Pancreas (tissue), 10 donors: ENCODE measurements at regions not wholly inside any gene's neighbourhood (a gene's known extent, or its start where the extent isn't known, plus 50 kb on each side); places are given as distances from the start of the nearest gene placed in this dataset.

Source experiments
- ATAC-seq, 4 donors: fragments of 200-7000 bp; cut with Tn5 transposase; one replicate each; pipeline versions ENCODE4 v1.8.0 to v1.9.1; 2020; ENCODE audit warnings: mild to moderate bottlenecking in 4 of 4, moderate library complexity in 4 of 4
- DNase-seq, 6 donors: peaks; one replicate each; pipeline ENCODE4 v3.0.0-alpha.2; 2020
- FAIRE-seq: peaks from 2 replicates; lab custom pipeline; 2012; peaks lifted over from hg19 to GRCh38; lab: Jason Lieb, UNC
- H3K27ac ChIP-seq, 4 donors: fragments of 200-600 bp; sonication (generic); 1 replicate in 3 of 4; 2 replicates in 1 of 4; pipeline versions ENCODE4 v1.5.0 to v1.8.0; 2020
- H3K27me3 ChIP-seq, 4 donors: fragments of 200-600 bp; one replicate each; pipeline ENCODE4 v1.8.0; 2021
- H3K36me3 ChIP-seq, 3 donors: fragments of 200-600 bp; sonication (generic) in 1 of 3; one replicate each; pipeline versions ENCODE4 v1.5.0 to v1.8.0; 2020 to 2021
- H3K4me1 ChIP-seq, 3 donors: fragments of 200-600 bp; one replicate each; pipeline ENCODE4 v1.8.0; 2021
- H3K4me3 ChIP-seq, 4 donors: fragments of 200-600 bp; sonication (generic) in 2 of 4; one replicate each; pipeline versions ENCODE4 v1.5.0 to v1.8.0; 2020 to 2021
- H3K9me3 ChIP-seq, 4 donors: fragments of 200-600 bp; one replicate each; pipeline ENCODE4 v1.8.0; 2021
- WGBS, 2 donors: extraction: QIAGEN DNeasy Blood & Tissue Kit; methylation state at CpG; one replicate each; pipeline ENCODE4 v1.1.7; 2013; 5-methylcytosine and 5-hydroxymethylcytosine counted together
- intact Hi-C, 3 donors: fragments of 100-400 bp; cut with DNase I; formaldehyde crosslinking; loops; one replicate each; pipeline versions ENCODE4 v1.11.1 to v1.14.2; 2022
- TF ChIP-seq, protein P1 (sequence below), 4 donors: fragments of 200-600 bp; sonication (generic) in 3 of 4; IDR thresholded peaks; one replicate each; pipeline versions ENCODE4 v1.5.0 to v1.8.0; 2021; ENCODE audit warnings: antibody characterized with exemption in 4 of 4
- donor health status: healthy with polysubstance abuse.
- donor health status: DM: no; HTN: no; CAD: no; lungs with moderate emphysema.
- donor health status: DM: no; HTN: no; CAD: no.
- donor health status: control.
- donor health status: control.
- donor health status: Bipolar disorder and iron deficiency.
- donor health status: DM: yes; HTN: yes; CAD: no.
- donor health status: DM: no; HTN: no; CAD: no.
- donor health status: DM: no; HTN: no; CAD: no.
- donor health status: DM: yes; HTN: yes; CAD: no.

DNA sequence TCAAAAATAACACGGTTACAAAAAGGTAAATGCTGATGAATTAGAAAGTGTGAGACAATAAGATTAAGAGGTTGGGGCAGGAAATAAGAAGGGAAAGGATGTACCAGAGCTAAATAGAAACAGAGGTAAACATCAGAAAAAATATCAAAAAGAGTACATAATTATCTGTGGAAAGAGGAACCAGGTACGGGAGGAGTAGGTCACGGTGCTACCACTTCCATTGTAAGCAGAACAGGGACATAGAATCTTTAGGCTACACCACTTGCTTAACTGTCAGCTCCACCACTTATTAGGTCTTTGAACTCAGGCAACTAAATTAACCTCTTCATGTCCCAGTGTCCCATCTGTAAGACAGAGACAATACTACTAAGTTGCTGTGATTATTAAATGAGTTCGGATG lies 350.3 kb downstream of the LRATD1 start:
- H3K4me1 ChIP-seq, result no peaks in the 10 kb centered on the region
- no peaks in the 10 kb centered on the region for H3K27me3 ChIP-seq
- FAIRE-seq (no peak), ATAC-seq (no peak), DNase-seq (no peak)
- H3K4me3 ChIP-seq, result no peak overlapping the region
- H3K9me3 ChIP-seq, result no peaks in the 10 kb centered on the region
- 84 to 91% methylated on average over 4 of the region's 4 CpGs for WGBS, 2 donors
- no peak overlapping the region for H3K27ac ChIP-seq
- H3K36me3 ChIP-seq, result no peaks in the 10 kb centered on the region
- intact Hi-C loops, result no loop called here
- TF ChIP-seq, protein P1, sequence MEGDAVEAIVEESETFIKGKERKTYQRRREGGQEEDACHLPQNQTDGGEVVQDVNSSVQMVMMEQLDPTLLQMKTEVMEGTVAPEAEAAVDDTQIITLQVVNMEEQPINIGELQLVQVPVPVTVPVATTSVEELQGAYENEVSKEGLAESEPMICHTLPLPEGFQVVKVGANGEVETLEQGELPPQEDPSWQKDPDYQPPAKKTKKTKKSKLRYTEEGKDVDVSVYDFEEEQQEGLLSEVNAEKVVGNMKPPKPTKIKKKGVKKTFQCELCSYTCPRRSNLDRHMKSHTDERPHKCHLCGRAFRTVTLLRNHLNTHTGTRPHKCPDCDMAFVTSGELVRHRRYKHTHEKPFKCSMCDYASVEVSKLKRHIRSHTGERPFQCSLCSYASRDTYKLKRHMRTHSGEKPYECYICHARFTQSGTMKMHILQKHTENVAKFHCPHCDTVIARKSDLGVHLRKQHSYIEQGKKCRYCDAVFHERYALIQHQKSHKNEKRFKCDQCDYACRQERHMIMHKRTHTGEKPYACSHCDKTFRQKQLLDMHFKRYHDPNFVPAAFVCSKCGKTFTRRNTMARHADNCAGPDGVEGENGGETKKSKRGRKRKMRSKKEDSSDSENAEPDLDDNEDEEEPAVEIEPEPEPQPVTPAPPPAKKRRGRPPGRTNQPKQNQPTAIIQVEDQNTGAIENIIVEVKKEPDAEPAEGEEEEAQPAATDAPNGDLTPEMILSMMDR (IDR thresholded peaks at IDR 0.05), result no peak

DNA sequence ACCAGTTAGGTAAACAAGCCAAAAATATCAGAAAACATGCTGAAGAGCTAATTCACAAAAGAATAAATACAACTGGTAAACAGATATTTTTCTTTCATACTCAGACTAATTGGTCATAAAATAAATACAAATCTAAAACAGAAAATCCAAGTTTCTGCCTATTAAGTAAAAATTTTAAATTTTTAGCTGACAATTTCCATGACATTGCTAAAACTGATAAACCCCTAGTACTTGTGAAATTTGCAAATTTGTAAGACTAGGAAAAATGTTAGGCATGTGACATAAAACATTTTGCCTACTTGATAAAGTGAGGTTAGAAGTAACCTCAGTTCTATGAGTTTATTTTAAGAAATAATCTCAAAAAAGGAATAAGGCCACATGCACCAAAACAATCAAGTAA lies 356.1 kb downstream of the LRATD1 start:
- Histone ChIP-seq H3K27ac (no peak overlapping the region), H3K27me3 (no peaks in the 10 kb centered on the region), H3K4me3 (no peak overlapping the region), H3K9me3 (no peaks in the 10 kb centered on the region), H3K4me1 (no peaks in the 10 kb centered on the region), H3K36me3 (no peaks in the 10 kb centered on the region)
- TF ChIP-seq, protein P1 (IDR thresholded peaks at IDR 0.05), result no peak
- FAIRE-seq, result no peak
- no peak for DNase-seq
- ATAC-seq, result no peak
- intact Hi-C loops, result no loop called here

DNA sequence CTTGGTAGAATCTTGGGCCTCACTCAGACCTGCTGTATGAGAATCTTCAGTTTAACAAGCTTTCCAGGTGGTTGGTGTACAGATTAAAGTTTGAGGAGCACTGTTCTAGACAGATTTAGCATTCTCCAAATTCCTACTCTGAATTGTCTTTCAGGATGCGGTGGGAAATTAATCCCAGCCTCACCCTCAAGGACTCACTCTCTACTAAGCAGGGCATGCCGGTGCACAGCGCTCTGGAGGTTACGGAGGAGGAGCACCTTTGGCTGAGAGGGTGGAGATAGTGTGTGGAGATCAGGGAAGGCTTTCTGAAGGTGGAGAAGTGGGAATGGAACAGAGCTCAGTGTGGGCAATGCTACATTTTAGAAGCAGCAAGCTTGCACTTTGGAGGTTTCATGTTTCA lies 359.2 kb downstream of the LRATD1 start:
- Histone ChIP-seq H3K27me3 (no peaks in the 10 kb centered on the region), H3K36me3 (no peaks in the 10 kb centered on the region), H3K4me1 (no peaks in the 10 kb centered on the region), H3K4me3 (no peak overlapping the region), H3K27ac (no peak overlapping the region), H3K9me3 (no peaks in the 10 kb centered on the region)
- FAIRE-seq (no peak), ATAC-seq (no peak), DNase-seq (no peak)
- TF ChIP-seq, protein P1 (IDR thresholded peaks at IDR 0.05), result no peak
- WGBS, 2 donors, result 83 to 88% methylated on average over 4 of the region's 4 CpGs
- intact Hi-C loops, result no loop called here

DNA sequence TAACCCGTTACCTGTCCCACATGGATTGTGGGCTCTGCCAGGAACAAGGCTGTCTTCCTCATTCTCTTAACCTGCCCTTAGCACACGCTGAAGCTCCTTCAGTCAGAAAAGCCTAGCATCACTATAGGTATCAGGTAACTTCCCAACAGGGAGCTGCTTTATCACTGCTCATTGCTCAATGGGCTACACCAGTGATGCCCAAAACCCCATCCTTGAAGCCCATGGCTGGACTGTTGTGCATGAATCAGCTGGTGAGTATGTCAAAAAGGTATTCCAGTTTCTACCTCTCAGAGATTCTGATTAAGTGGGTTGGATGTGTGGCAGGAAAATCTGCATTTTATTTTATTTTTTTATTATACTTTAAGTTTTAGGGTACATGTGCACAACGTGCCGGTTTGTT lies 362.2 kb downstream of the LRATD1 start:
- intact Hi-C loops, result no loop called here
- 87 to 95% methylated on average over 4 of the region's 4 CpGs for WGBS, 2 donors
- Histone ChIP-seq H3K36me3 (no peaks in the 10 kb centered on the region), H3K27ac (no peak overlapping the region), H3K9me3 (no peaks in the 10 kb centered on the region), H3K4me1 (no peaks in the 10 kb centered on the region), H3K4me3 (no peak overlapping the region), H3K27me3 (no peaks in the 10 kb centered on the region)
- TF ChIP-seq, protein P1 (IDR thresholded peaks at IDR 0.05), result no peak
- no peak for FAIRE-seq
- DNase-seq, result no peak
- no peak for ATAC-seq

DNA sequence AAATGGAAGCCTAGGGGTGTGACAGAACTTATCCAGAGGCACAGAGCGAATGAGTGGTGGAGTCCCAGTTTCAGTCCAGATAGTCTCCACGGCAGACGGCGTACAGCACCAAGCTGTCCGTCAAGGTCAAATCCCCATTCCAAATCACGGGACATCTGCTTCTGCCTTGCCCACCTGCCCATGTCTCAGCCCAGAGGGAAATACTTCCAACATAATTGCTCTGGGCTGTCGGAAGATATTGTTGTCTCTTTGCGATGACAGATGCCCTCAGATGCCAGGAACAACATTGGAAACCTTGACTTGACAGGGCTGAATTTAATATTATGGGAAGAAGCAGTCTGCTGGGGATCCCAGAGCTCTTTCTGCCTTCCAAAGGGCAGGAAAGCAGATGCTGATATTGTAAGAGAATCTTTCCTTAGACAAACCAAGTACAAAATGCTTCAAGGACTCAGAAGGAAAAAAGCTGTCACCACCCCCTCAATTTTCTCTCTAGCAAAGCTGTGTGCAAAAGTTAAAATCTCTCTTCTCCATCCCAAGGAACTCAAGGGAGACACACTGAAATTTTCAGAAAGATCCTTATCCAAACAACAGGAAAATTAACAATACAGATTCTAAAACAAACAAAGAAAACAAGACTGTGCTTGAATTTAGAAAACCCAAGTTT lies 364.0 kb downstream of the LRATD1 start:
- Histone ChIP-seq H3K4me1 (no peaks in the 10 kb centered on the region), H3K27me3 (no peaks in the 10 kb centered on the region), H3K9me3 (no peaks in the 10 kb centered on the region), H3K36me3 (no peaks in the 10 kb centered on the region), H3K4me3 (no peak overlapping the region), H3K27ac (no peak overlapping the region)
- no peak for DNase-seq
- ATAC-seq, result no peak
- FAIRE-seq, result no peak
- TF ChIP-seq, protein P1 (IDR thresholded peaks at IDR 0.05), result no peak
- intact Hi-C loops, result no loop called here
- 80 to 84% methylated on average over 8 of the region's 8 CpGs for WGBS, 2 donors
